Liver (tissue), 3 donors: ENCODE measurements at regions not wholly inside any gene's neighbourhood (a gene's known extent, or its start where the extent isn't known, plus 50 kb on each side); places are given as distances from the start of the nearest gene placed in this dataset.

Source experiments
- CTCF ChIP-seq: fragments of 150-350 bp; IDR thresholded peaks from 2 replicates; pipeline ENCODE4 v1.5.1; 2017; ENCODE audit warnings: improper control_type of control experiment, low read depth, low read length; ENCODE audit not compliant: missing input control
- FOXA1 ChIP-seq: IDR thresholded peaks from 2 replicates; pipeline ENCODE4 v1.6.1; 2016; ENCODE audit warnings: antibody characterized with exemption
- GABPA ChIP-seq, 2 donors: IDR thresholded peaks in 1 of 2; conservative IDR thresholded peaks in 1 of 2; 2 replicates each; pipeline ENCODE4 v1.6.1; 2016; ENCODE audit warnings: antibody characterized with exemption in 2 of 2, mild to moderate bottlenecking in 1 of 2, moderate library complexity in 1 of 2
- HNF4A ChIP-seq, 2 donors: conservative IDR thresholded peaks; 2 replicates each; pipeline ENCODE4 v1.6.1; 2016; ENCODE audit warnings: antibody characterized with exemption in 2 of 2, mild to moderate bottlenecking in 2 of 2
- JUND ChIP-seq, 2 donors: IDR thresholded peaks; 2 replicates each; pipeline ENCODE4 v1.6.1; 2016; ENCODE audit warnings: antibody characterized with exemption in 2 of 2
- MAX ChIP-seq: IDR thresholded peaks from 2 replicates; pipeline ENCODE4 v1.6.1; 2016; ENCODE audit warnings: antibody characterized with exemption
- NR2F2 ChIP-seq: IDR thresholded peaks from 2 replicates; pipeline ENCODE4 v1.6.1; 2016; ENCODE audit warnings: antibody characterized with exemption
- REST ChIP-seq: IDR thresholded peaks from 2 replicates; pipeline ENCODE4 v1.6.1; 2016; ENCODE audit warnings: antibody characterized with exemption, mild to moderate bottlenecking
- TAF1 ChIP-seq: conservative IDR thresholded peaks from 2 replicates; pipeline ENCODE4 v1.6.1; 2016; ENCODE audit warnings: antibody characterized with exemption, mild to moderate bottlenecking
- donor health status: healthy.
- donor health status: healthy.

- TF ChIP-seq REST (no peak), CTCF (no peak), TAF1 (no peak), HNF4A (conservative IDR thresholded peaks at IDR 0.05) (no peak), MAX (no peak), NR2F2 (no peak), FOXA1 (no peak), JUND (IDR thresholded peaks at IDR 0.05) (no peak), GABPA (IDR thresholded peaks at IDR 0.05 in 1 of 2, conservative IDR thresholded peaks at IDR 0.05 in 1 of 2) (no peak)
These were observed 146.3 kb downstream of the ZNF22 start for GRCh38 chr10:45147000-45147399.
